H9 (cell line): ENCODE measurements at regions not wholly inside any gene's neighbourhood (a gene's known extent, or its start where the extent isn't known, plus 50 kb on each side); places are given as distances from the start of the nearest gene placed in this dataset.

Source experiments
- DNase-seq: peaks from one replicate; pipeline ENCODE4 v3.0.0-alpha.2; 2017
- H2AFZ ChIP-seq: one replicate; pipeline ENCODE4 v1.6.1; 2013; ENCODE audit warnings: mild to moderate bottlenecking, low read length, control low read depth, moderate library complexity
- H2AK5ac ChIP-seq: 2 replicates; pipeline ENCODE4 v1.6.1; 2013; ENCODE audit warnings: low read length, control low read depth, mixed read lengths; ENCODE audit not compliant: insufficient read length
- H2BK120ac ChIP-seq: one replicate; pipeline ENCODE4 v1.6.1; 2013; ENCODE audit warnings: low read depth, mild to moderate bottlenecking, low read length, control low read depth, inconsistent platforms; ENCODE audit not compliant: poor library complexity, severe bottlenecking
- H2BK12ac ChIP-seq: 2 replicates; pipeline ENCODE4 v1.6.1; 2013; ENCODE audit warnings: low read length, control low read depth, mixed read lengths, low read depth; ENCODE audit not compliant: insufficient read length
- H2BK15ac ChIP-seq: 2 replicates; pipeline ENCODE4 v1.6.1; 2013; ENCODE audit warnings: low read depth, low read length, control low read depth
- H2BK20ac ChIP-seq: one replicate; pipeline ENCODE4 v1.6.1; 2013; ENCODE audit warnings: low read depth, mild to moderate bottlenecking, low read length, control low read depth, inconsistent platforms; ENCODE audit not compliant: poor library complexity, severe bottlenecking
- H2BK5ac ChIP-seq: 2 replicates; pipeline ENCODE4 v1.6.1; 2013; ENCODE audit warnings: low read length, control low read depth, mixed read lengths; ENCODE audit not compliant: insufficient read length
- H3K14ac ChIP-seq: 2 replicates; pipeline ENCODE4 v1.6.1; 2013; ENCODE audit warnings: low read length, control low read depth; ENCODE audit not compliant: insufficient read depth
- H3K18ac ChIP-seq: 2 replicates; pipeline ENCODE4 v1.6.1; 2013; ENCODE audit warnings: low read depth, mild to moderate bottlenecking, mixed read lengths, low read length, control low read depth; ENCODE audit not compliant: insufficient read length
- H3K23ac ChIP-seq: 2 replicates; pipeline ENCODE4 v1.6.1; 2013; ENCODE audit warnings: low read length, control low read depth, mixed read lengths, low read depth; ENCODE audit not compliant: insufficient read length
- H3K23me2 ChIP-seq: 2 replicates; pipeline ENCODE4 v1.6.1; 2013; ENCODE audit warnings: low read depth, mild to moderate bottlenecking, mixed read lengths, low read length, control low read depth; ENCODE audit not compliant: insufficient read length, poor library complexity, severe bottlenecking
- H3K27ac ChIP-seq: 2 replicates; pipeline ENCODE4 v1.5.1; 2013; ENCODE audit warnings: low read length, control low read depth, mixed read lengths, low read depth; ENCODE audit not compliant: insufficient read length
- H3K27me3 ChIP-seq: 2 replicates; pipeline ENCODE4 v1.6.1; 2013; ENCODE audit warnings: low read length, control low read depth, inconsistent platforms; ENCODE audit not compliant: insufficient read depth
- H3K4ac ChIP-seq: 2 replicates; pipeline ENCODE4 v1.6.1; 2013; ENCODE audit warnings: low read depth, mild to moderate bottlenecking, control low read depth, inconsistent platforms, low read length, moderate library complexity
- H3K4me1 ChIP-seq: 2 replicates; pipeline ENCODE4 v1.6.1; 2013; ENCODE audit warnings: low read length, control low read depth, inconsistent platforms; ENCODE audit not compliant: insufficient read depth
- H3K4me2 ChIP-seq: 2 replicates; pipeline ENCODE4 v1.6.1; 2013; ENCODE audit warnings: low read length, control low read depth, mixed read lengths; ENCODE audit not compliant: insufficient read length, insufficient read depth
- H3K56ac ChIP-seq: 2 replicates; pipeline ENCODE4 v1.6.1; 2013; ENCODE audit warnings: low read depth, mild to moderate bottlenecking, mixed read lengths, low read length, control low read depth; ENCODE audit not compliant: insufficient read length
- H3K79me1 ChIP-seq: 2 replicates; pipeline ENCODE4 v1.6.1; 2013; ENCODE audit warnings: low read depth, mild to moderate bottlenecking, moderate library complexity, low read length, control low read depth, inconsistent platforms; ENCODE audit not compliant: insufficient read depth, poor library complexity, severe bottlenecking
- H3K79me2 ChIP-seq: 2 replicates; pipeline ENCODE4 v1.6.1; 2013; ENCODE audit warnings: low read length, control low read depth, inconsistent platforms; ENCODE audit not compliant: insufficient read depth
- H3K9ac ChIP-seq: 2 replicates; pipeline ENCODE4 v1.6.1; 2013; ENCODE audit warnings: low read length, control low read depth, mixed read lengths; ENCODE audit not compliant: insufficient read length; ENCODE audit errors: extremely low read depth
- H3K9me3 ChIP-seq: one replicate; pipeline ENCODE4 v1.6.1; 2013; ENCODE audit warnings: low read depth, low read length, inconsistent platforms; ENCODE audit not compliant: control insufficient read depth
- H3T11ph ChIP-seq: one replicate; pipeline ENCODE4 v1.6.1; 2013; ENCODE audit warnings: mild to moderate bottlenecking, low read length, control low read depth, inconsistent platforms
- H4K20me1 ChIP-seq: one replicate; pipeline ENCODE4 v1.6.1; 2013; ENCODE audit not compliant: control insufficient read depth, insufficient read length, insufficient read depth
- H4K5ac ChIP-seq: 2 replicates; pipeline ENCODE4 v1.6.1; 2013; ENCODE audit warnings: low read depth, mild to moderate bottlenecking, mixed read lengths, low read length, control low read depth; ENCODE audit not compliant: insufficient read length
- H4K8ac ChIP-seq: replicated peaks from 2 replicates; pipeline ENCODE4 v1.6.1; 2013; ENCODE audit warnings: low read length, control low read depth, mixed read lengths, low read depth; ENCODE audit not compliant: insufficient read length
- H4K91ac ChIP-seq: 2 replicates; pipeline ENCODE4 v1.6.1; 2013; ENCODE audit warnings: low read depth, mild to moderate bottlenecking, moderate library complexity, mixed read lengths, low read length, control low read depth; ENCODE audit not compliant: insufficient read length
- H3K27ac Mint-ChIP-seq, 3 experiments: 2 replicates in 2 of 3; 3 replicates in 1 of 3; pipeline ENCODE4 v1.8.0; 2020 to 2021; ENCODE audit warnings: mixed read lengths in 3 of 3, mild to moderate bottlenecking in 1 of 3, moderate library complexity in 1 of 3
- H3K27me3 Mint-ChIP-seq: 2 replicates; pipeline ENCODE4 v1.8.0; 2021; ENCODE audit warnings: low read depth, mild to moderate bottlenecking, moderate library complexity, mixed read lengths
- H3K36me3 Mint-ChIP-seq, 3 experiments: 2 replicates in 2 of 3; 3 replicates in 1 of 3; pipeline ENCODE4 v1.8.0; 2020 to 2021; ENCODE audit warnings: low read depth in 3 of 3, mixed read lengths in 3 of 3; ENCODE audit not compliant: insufficient read depth in 1 of 3
- H3K4me1 Mint-ChIP-seq, 2 experiments: 2 replicates each; pipeline ENCODE4 v1.8.0; 2020; ENCODE audit warnings: mixed read lengths in 2 of 2
- H3K4me3 Mint-ChIP-seq, 2 experiments: 2 replicates in 1 of 2; 3 replicates in 1 of 2; pipeline ENCODE4 v1.8.0; 2020 to 2021; ENCODE audit warnings: mild to moderate bottlenecking in 2 of 2, mixed read lengths in 2 of 2, moderate library complexity in 1 of 2
- H3K9me3 Mint-ChIP-seq, 2 experiments: 2 replicates in 1 of 2; 3 replicates in 1 of 2; pipeline ENCODE4 v1.8.0; 2020; ENCODE audit warnings: mild to moderate bottlenecking in 2 of 2, mixed read lengths in 2 of 2, moderate library complexity in 1 of 2
- CTCF ChIP-seq: fragments of 200-600 bp; sonication (generic); conservative IDR thresholded peaks from 3 replicates; pipeline ENCODE4 v1.8.0; 2021; ENCODE audit warnings: antibody characterized with exemption, mild to moderate bottlenecking
- WGBS: extraction: QIAGEN DNeasy Blood & Tissue Kit; methylation state at CpG from one replicate; pipeline ENCODE4 v1.1.7; 2013; ENCODE audit warnings: missing lambda C conversion rate, low lambda C conversion rate, mixed read lengths; ENCODE audit not compliant: insufficient read length; ENCODE audit errors: extremely low coverage; 5-methylcytosine and 5-hydroxymethylcytosine counted together

GRCh38 chr11:127800989-127801688, 786.2 kb downstream of the ETS1 start:
- no peak overlapping the region for H3K56ac ChIP-seq
- no peak overlapping the region for H2BK120ac ChIP-seq
- no peak overlapping the region for H3K4me3 Mint-ChIP-seq
- no peak overlapping the region for H2AFZ ChIP-seq
- H3K4me1 ChIP-seq = no peaks in the 10 kb centered on the region; the same call in 1 of the 2 replicates
- H3K27me3 ChIP-seq = no peaks in the 10 kb centered on the region
- H3K14ac ChIP-seq = no peak overlapping the region
- H3K79me1 ChIP-seq = no peaks in the 10 kb centered on the region
- H3K4ac ChIP-seq = no peak overlapping the region
- H3K27ac ChIP-seq = no peak overlapping the region
- H2AK5ac ChIP-seq = no peak overlapping the region
- no peak overlapping the region for H2BK15ac ChIP-seq
- H3K23ac ChIP-seq = no peak overlapping the region
- no peak overlapping the region for H2BK20ac ChIP-seq
- no peak overlapping the region for H3K4me2 ChIP-seq
- no peak overlapping the region for H3T11ph ChIP-seq
- H3K27ac Mint-ChIP-seq = no peak overlapping the region; a peak in 1 of 7 replicates
- H3K23me2 ChIP-seq = no peaks in the 10 kb centered on the region
- no peak overlapping the region for H4K8ac ChIP-seq
- no CpG with 5 or more reads among the region's 6 CpGs for WGBS
- no peak for TF ChIP-seq CTCF
- no peak overlapping the region for H3K18ac ChIP-seq
- no peak overlapping the region for H2BK5ac ChIP-seq
- H3K9ac ChIP-seq = no peak overlapping the region
- no peaks in the 10 kb centered on the region for H3K79me2 ChIP-seq
- H3K9me3 Mint-ChIP-seq = 0 out of 5 replicates have a peak, but pooled peaks cover 2 to 7% of the 10 kb centered on the region in 2 experiments
- peaks cover 0 to 6% (median 0%) of the 10 kb centered on the region in 3 experiments; a peak in 3 of 7 replicates for H3K36me3 Mint-ChIP-seq
- H4K5ac ChIP-seq = no peak overlapping the region
- peaks cover 0 to 2% of the 10 kb centered on the region in 2 experiments; a peak in 1 of 4 replicates for H3K4me1 Mint-ChIP-seq
- H4K20me1 ChIP-seq = no peaks in the 10 kb centered on the region
- no peak overlapping the region for H4K91ac ChIP-seq
- no peak overlapping the region for H2BK12ac ChIP-seq
- no peaks in the 10 kb centered on the region for H3K27me3 Mint-ChIP-seq
- no peaks in the 10 kb centered on the region for H3K9me3 ChIP-seq
- DNase-seq = no peak
